GM18505 (cell line): ENCODE measurements at regions not wholly inside any gene's neighbourhood (a gene's known extent, or its start where the extent isn't known, plus 50 kb on each side); places are given as distances from the start of the nearest gene placed in this dataset.
"Not testable (repeated sequence)": the region's sequence is repeated elsewhere in the genome, so short reads cannot be mapped to it uniquely, and the experiment has no call there.

Source experiments
- ATAC-seq: cut with Tn5 transposase; IDR thresholded peaks from one replicate; pipeline ENCODE4 v1.9.1; 2021; ENCODE audit not compliant: unreplicated experiment
- POLR2A ChIP-seq: IDR thresholded peaks from 4 replicates; pipeline ENCODE4 v1.6.1; 2011; ENCODE audit warnings: borderline replicate concordance; ENCODE audit not compliant: insufficient read depth, insufficient read length; ENCODE audit errors: extremely low read depth

GRCh38 chr6:106754215-106754614 is 124.8 kb downstream of the QRSL1 start:
- no peak for TF ChIP-seq POLR2A

DNA sequence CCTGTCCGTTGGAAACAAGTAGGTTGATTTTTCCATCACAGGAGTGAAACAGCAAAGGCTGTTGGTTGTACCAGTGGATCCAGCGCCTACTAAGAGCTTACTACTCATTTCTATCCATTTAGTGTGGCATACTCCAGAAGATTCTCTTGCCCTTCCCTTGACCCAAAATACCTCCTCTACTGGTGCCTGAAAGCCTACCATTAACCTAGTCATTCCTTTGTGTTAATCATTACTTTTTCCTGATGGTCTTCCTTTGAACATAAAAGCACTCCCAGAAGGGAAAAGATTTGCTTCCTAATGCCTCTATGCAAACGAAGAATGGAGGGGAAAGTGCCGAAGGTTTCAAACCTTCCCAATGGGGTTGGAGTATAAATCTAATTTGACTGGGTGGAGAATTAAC is 123.3 kb downstream of the QRSL1 start:
- TF ChIP-seq POLR2A: no peak
- ATAC-seq: no peak

More at GRCh38 chr6:106754215-106754614, 124.8 kb downstream of the QRSL1 start:
- ATAC-seq: no peak

DNA sequence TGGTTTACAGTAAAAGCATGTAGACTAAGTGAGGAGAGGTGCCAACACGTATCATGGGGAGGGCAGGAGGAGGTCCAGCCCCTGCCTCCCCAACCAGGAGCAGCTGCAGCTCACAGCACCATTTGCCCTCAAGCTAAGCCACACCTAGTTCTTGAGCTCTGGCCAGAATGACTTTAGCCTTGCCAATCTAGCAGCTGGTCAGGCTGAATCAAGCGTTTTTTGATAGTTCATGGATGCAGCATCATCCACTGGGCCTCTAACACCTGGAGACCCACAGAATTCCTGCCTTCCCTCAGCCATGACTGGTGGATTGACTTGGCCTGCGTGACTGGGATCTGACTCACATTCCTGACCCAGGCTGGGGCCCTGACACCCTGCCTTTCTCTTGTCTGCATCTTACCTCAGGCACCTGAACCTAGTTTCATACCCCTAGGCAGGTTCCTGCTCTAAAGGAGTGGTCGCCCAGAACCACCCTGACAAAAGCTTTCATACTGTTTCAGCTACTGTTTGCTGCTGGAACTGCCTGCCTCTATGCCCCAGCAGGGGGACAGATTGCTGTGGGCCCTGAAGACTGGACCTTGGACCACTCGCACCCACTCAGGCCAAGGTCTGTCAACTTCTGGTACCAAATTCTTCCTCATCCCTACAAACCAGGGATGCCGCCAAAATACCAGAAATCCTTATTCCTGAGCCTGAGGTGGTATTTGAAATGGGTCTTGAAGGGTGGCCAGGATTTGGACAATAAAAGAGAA is 122.3 kb downstream of the QRSL1 start:
- no peak for TF ChIP-seq POLR2A
- ATAC-seq: no peak

- ATAC-seq: no peak
- no peak for TF ChIP-seq POLR2A
Measured at GRCh38 chr6:106750946-106751345, 121.6 kb downstream of the QRSL1 start.

DNA sequence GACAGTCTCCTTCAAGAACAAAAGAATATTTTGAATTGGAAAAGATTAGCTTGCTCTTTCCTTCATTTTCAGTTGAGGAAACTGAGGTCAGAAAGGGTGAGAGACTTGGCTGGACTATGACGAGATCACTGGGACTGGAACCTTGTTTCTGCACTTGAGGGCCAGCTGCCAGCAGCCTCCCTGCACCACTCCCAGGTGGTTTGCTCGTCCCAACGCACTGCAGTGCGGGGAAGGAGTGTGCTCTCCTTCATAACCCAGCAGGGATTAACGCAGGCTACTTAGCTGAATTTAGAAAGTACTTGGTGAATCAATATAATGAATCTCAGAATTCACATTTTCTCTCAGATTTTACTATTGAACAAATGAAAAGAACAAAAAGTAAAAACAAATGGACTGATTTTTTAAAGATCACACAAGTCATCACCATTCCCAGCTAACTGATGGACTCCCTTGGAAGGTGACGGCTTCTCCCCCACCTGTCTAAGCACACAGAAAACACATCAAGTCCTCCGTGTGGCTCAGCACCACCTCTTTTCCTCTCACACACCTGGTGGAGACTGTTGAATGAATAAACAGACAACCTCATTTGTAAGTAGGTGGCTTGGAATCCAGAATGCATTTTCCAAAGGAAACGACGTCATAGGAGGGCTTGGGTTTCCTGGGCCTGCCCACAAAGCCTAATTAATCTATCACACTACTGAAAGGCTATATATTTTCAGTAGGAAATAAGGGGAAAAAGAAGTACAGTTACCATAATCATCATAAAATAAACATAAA is 121.0 kb downstream of the QRSL1 start:
- no peak for ATAC-seq
- TF ChIP-seq POLR2A: no peak

- ATAC-seq: no peak
- TF ChIP-seq POLR2A: no peak
Measured at GRCh38 chr6:106749609-106750008, 120.2 kb downstream of the QRSL1 start.

GRCh38 chr6:106748547-106749207 is 119.3 kb downstream of the QRSL1 start:
- no peak for TF ChIP-seq POLR2A
- no peak for ATAC-seq

DNA sequence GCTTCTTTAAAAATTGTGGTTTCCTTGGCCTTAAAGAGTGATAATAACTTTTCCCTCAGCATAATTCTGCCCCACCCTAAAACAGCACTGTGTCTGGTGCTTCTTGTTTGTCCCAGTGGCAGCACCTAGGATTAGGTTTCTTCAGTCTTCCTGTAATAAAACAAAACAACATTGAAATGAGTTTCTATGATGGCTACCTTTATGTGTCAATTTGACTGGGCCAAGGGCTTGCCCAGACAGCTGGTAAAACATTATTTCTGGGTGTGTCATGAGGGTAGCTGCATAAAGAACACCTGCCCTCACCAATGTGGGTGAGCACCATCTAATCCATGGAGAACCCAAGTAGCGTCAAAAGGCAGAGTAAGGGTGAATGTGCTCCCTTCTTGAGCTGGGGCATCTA is 117.8 kb downstream of the QRSL1 start:
- ATAC-seq: no peak
- no peak for TF ChIP-seq POLR2A

GRCh38 chr6:106746652-106747051 is 117.3 kb downstream of the QRSL1 start:
- TF ChIP-seq POLR2A: no peak
- ATAC-seq: no peak

DNA sequence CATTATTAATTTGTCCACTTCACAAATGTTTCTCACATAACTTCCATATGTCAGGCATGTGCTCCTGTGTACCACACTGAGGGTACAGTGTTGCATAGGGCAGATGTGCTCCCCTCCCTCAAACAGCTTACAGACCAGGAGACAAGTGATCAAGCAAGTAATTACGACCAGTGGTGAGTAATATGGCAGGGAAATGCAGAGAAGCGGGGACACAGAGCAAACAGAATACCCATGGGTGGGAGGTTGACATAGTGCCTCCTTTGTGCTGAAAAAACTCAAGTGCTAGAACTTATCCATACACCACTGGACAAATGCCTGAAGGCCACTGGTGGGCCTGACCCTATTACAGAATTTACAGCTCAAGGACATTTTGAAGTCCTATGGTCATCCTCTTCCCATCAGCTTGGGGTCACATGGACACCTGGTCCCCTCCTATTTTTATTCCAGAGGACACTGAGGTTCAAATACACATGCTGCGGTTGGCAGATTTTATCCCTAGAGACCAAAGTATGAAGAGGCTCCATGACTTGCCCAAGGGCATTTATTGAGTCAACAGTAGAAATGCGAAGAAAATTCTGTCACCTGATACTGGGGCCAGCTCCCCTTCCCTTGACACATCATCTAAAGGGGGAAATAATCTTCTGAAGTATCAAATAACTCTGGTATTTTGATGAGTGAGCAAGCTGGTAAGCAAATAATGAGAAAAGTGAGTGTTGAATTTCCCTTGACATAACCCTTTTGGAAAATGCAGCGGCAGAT is 116.6 kb downstream of the QRSL1 start:
- TF ChIP-seq POLR2A: no peak
- no peak for ATAC-seq

GRCh38 chr6:106745197-106745770 is 115.9 kb downstream of the QRSL1 start:
- no peak for TF ChIP-seq POLR2A
- no peak for ATAC-seq

DNA sequence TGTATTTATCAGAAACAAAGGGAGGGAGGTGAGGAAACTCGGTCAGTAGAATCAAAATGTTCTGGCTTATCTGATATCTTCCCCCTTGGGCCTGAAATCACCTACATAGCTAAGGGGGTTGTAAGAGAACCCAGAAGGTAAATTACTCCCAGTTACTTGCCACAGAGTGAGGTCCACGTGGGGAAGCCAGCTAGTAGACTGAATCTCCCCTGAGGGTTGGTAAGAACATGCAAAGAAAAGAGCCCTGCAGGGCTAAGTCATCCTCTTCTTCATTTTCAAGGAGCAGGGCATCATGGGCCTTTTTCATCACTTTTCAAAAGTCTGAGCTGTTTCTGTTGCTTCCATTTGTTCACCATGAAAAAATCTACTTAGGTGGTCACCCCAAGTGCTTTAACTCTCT is 115.4 kb downstream of the QRSL1 start:
- ATAC-seq: no peak
- no peak for TF ChIP-seq POLR2A

- not testable (repeated sequence) for ATAC-seq
Measured at GRCh38 chr6:106744029-106744428, 114.7 kb downstream of the QRSL1 start.

DNA sequence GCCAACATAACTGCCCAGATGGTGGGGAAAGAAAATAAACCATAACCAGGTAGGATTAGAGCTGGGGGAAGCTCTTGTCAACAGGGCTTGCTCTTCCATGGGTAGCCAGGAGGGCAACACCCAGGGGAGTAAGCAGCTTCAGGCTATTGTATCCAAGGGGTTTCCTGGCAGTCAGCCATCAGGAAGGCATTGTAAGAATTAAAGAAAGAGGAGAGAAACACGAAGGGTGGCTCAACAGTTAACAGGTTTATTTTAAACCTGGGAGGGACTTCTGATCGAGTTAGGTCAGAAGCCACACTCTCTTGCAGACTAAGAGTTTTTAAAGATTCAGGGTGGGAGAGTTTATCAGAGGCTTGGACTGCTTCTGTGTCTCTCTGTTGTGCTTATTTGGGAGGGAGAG is 114.2 kb downstream of the QRSL1 start:
- ATAC-seq: no peak
- no peak for TF ChIP-seq POLR2A

DNA sequence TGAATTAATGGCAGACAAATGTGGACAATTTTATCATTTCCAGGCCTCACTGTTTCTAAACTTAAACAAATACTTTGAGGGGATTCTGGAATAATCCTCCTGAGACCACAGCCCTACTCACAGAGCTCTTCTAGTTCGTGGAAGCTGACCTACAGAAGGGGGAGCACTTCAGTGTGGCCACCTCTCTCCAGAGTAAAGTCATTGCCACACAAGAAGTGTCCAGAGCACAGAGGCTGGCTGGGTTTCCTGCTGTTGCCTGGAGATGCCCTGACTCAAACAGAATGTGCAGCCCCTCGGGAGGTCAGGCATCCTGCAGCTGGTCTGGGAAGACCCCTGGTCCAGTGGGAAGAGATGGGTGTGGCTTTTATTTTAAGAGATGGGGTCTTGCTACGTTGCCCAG is 110.9 kb downstream of the QRSL1 start:
- no peak for TF ChIP-seq POLR2A
- no peak for ATAC-seq
